CD4-positive, alpha-beta T cell treated with Interleukin-6 at 100 ng/mL for 8 hours (primary cell): ENCODE measurements at regions not wholly inside any gene's neighbourhood (a gene's known extent, or its start where the extent isn't known, plus 50 kb on each side); places are given as distances from the start of the nearest gene placed in this dataset.
"Not testable (repeated sequence)": the region's sequence is repeated elsewhere in the genome, so short reads cannot be mapped to it uniquely, and the experiment has no call there.

ENCODE experiments used
- DNase-seq: peaks from one replicate; pipeline ENCODE4 v3.0.0-alpha.2; 2020; ENCODE audit warnings: mixed read lengths, low spot score

DNA sequence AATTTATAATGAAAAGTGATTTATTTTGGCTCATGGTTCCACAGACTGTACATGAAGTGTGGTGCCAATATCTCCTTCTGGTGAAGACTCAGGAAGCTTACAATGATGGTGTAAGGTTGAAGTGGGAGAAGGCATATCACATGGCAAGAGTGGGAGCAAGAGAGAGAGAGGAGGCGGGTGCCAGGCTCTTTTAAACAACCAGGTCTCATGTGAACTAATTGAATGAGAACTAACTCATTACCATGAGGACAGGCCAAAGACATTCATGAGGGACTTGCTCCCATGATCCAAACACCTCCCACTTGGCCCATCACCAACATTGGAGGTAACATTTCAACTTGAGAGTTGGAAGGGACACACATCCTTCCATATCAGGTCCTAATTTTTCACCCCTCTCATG is 155.2 kb downstream of the SLC38A4 start:
- DNase-seq, result no peak

DNA sequence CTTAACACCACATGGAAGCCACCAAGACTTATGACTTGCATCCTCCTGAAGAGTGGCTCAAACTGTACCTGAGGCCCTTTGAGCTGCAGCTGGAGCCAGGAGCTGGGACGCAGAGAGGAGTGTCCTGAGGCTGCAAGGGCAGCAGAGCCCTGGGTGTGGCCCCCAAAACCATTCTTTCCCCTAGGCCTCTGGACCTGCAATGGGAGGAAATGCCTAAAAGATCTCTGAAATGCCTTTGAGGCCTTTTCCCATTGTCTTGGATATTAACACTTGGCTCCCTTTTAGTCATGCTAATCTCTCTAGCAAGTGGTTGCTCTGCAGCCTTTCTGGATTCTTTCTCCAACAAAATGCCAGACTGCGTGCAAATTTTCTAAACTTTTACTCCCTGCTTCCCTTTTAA is 156.1 kb downstream of the SLC38A4 start:
- no peak for DNase-seq

DNA sequence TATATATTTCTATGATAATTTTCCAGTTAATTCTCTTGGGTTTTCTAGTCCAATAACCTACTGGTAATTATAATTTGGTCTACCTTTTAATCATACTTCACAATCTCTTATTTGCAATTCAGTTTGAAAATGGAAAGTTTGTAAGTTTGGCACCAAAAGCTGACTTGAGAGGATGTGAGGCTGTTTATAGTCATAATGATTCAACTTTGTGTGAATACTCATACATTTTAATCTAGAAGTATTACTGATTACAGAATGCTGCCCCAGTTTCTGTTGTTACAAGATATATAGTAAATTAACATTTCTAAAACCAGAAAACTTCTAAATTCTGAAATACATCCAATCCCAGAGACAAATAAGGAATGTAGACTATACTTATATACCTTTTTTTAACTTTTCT is 158.2 kb downstream of the SLC38A4 start:
- no peak for DNase-seq

DNA sequence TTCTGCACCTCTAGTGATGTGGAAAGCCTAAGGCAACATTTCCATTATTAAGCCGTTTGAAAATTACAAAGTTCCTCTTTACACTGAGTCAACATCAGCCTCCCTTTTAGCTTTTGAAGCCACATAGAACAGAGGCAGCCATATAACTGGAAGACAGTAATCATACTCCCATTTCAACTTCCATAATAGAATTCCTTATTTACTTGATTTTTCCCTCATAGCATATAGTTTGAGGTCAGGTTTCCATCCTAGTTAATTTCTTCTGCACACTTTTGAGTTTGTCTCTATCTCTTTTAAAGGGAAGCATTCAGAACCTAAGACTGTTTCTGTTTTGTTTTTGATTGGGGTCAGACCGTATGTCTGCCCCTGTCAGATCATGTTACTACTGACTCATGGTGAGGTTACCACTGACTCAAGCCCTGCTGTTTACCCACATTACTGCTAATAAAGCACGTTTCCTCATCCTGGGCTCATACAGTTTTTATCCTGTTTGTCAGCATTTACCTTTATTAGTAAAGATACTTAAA is 161.0 kb downstream of the SLC38A4 start:
- DNase-seq, result no peak

DNA sequence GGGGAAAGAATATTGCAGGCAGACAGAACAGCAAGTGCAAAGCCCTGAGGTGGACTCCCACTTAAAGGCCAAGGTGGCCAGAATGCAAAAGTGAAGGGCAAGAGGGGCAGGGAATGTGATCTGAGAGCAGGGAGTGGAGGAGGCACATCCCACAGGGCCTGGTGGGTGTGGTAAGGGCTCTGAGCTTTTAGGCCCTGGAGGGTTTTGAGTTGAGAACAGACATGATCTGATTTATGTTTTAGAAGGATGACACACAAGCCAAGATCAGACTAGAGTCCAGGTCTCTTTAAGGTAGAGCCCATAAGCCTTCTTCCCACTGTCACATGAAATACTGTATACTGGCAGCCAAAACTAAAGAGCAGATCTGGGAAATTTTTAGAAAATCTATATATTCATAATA is 162.5 kb downstream of the SLC38A4 start:
- DNase-seq, result no peak

DNA sequence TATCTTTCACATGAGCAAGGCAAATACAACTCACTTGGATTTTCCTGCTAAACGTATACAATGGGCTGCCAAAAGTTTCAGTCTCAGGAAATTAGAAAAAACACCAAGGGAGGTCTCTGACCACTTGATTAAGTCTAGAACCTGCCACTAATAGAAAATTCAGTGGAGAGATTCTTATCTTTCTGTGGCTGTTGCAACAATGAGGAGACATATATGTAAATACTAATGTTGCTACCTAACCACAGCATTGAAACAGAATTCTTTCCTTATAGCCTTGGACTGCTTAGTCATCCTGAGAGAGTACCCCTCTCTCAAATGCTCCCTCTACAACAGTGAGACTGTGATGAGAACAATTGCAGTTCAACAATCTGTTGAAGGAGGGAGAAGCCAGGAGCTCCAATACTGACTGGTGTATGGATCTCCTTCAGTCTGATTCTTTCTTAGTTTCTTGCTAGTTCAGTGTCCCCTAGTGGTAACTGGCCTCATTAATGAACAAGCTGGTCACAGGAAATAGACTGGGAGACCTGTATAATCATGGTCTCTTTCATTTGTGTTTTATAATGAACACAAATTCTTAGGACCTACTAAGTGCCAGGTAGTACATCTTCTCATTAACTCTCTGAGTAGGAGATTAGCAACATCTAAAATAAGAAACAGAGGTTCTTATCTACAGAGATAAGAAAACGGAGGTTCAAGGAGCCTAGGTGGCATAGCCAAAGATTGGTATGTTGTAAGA is 164.5 kb downstream of the SLC38A4 start:
- peak; percentile 53 for DNase-seq

DNA sequence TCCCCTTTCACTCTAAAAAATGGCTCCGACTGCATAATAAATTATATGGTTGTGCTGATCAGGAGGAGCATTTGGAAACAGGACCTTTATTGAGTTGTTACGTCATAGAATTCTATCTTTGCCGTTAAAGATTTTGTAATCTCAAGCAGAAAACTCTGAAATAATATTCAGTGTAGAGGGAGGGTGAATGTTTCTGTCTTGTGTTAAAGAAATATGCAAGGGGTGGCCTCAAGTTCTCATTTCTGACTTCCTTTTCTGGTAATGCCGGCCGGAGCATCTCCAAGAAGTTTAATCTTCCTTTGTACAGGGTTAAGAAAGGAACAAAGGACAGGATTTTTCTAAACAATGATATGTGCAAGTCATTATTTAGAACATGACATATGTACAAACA is 165.1 kb downstream of the SLC38A4 start:
- DNase-seq, result no peak

DNA sequence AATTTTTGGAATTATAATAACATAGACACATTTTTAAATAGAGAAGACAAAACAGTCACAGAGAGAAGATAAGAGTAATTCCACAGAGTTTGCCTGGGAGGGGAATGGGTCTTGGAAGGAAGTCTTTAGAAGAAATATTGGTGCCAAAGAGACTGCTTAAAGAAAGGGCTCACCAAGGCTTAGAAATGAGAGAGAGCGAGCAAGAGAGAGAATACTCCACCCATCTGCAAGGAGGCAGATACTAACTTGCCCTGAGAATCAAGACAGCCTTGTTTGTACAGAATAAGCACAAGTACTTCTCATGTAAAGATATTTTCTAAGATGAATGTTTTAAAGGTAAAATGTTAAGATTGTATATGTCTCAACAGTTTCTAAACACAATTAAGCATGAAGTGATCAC is 165.5 kb downstream of the SLC38A4 start:
- no peak for DNase-seq

DNA sequence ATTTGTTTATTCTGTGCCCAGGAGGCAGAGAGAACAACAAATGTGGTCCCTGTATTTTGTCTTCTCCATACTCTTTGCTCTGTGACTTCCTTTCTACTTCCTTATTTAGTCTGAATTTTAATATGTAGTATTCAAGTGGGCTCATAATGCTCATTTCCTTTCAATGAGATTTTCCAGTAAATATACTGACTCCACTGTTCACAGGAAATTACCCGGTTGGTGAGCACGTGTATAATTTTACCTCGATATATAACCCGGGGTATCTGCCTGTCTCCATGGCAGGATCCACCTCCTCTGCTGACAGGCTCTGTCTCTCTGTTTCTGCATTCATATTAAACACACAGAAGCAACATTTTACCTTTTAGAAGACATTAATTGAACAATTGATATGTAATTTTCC is 166.0 kb downstream of the SLC38A4 start:
- DNase-seq, result no peak

DNA sequence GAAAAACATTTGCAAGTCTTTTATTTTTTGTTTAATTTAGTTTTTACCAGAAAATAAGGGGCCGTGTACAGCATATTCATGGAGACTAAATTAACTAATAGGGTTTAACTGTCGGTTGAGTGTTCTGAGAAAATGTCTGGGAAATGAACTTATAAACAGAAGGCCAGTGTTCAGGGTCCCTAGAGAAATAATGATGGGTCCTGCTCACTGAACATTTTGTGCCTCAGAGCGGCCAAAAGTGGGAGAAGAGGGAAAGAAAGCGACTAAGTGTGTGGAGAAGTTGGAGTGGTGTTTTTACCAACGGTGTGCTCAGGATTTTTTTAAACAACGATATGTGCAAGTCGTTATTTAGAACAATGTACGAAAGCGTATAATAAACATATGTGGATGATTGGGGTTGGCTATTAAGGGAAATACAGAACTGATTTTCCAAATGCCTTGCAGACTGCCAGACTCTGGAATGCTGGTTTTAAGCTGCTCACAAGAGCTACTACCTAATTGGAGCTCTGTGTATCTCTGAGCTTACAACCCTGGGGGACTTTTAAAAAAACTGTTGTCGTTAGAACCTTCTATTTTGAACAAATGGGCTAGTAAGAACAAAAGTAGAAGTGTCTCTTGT is 166.7 kb downstream of the SLC38A4 start:
- no peak for DNase-seq

DNA sequence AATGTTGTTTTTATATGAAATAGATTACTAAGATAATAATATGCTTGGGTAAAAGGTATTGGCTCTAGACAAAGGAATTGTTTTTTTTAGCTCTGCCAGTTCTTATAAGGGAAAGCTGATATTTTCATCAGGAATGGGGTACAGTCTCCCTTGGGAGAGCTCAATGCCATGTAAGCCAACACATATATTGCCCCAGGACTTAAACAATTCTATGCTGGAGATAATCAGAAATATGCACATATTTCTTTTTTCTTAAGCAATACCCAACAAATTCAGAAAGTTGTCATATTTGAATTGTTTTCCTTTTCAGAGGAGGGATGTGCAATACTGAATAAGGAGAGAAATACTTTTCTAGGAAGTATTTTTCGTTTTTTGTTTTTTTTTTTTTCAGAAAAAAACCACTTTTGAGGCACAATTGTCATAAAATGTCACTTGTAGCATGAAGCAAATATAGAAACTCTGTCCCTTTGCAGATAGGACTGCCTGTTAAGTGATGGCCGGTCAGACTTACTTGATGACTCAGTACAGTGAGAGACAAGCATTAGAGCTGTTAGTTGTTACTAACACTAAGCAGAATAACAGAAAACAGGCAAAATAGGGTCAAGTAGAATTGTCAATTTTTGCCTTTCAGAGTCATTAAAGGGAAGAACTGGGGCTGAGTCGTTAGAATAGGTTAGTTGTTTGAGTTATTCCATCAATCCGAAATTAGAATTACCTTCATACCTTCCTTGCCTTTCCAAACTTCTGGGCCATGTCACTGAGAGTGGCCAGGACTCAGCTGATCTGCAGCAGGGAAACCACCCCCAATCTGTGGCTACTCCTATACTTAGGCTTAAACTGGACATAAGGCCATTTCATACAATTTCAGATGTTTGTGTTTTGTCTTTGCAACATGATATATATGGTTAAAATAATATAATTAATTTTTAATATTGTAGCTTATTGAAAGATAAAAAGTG is 168.1 kb downstream of the SLC38A4 start:
- DNase-seq, result no peak

DNA sequence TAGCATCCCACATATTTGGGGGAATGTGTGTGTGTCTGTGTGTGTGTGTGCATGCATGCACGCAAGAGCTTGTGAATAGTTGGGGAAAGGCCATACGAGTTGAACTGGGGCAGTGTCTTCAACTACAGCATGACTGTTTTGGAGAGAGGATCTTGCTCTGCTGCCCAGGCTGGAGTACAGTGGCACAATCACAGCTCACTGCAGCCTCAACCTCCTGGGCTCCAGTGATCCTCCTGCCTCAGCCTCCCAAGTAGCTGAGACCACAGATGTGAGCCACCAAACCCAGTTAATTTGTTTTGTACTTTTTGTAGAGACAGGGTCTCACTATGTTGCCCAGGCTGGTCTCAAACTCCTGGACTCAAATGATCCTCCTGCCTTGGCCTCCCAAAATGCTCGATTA is 169.8 kb downstream of the SLC38A4 start:
- not testable (repeated sequence) for DNase-seq

DNA sequence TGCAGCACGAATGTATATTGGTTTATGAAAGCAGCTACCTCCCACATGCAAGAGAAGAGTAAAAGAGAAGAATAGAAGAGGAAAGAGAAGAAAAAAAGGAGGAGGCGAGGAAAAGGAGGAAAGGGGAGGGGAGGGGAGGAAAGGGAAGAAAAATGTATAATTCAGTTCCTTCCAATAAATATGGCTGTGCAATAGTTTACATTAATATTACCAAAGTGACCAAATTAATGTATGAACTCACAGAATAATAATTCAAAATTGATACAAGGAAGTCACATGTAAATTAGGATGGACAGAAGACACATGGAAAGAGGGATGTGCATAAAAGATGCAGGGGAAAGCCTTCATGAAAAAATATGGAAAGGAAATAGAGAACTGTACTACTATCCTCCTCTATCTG is 172.5 kb downstream of the SLC38A4 start:
- DNase-seq, result no peak

DNA sequence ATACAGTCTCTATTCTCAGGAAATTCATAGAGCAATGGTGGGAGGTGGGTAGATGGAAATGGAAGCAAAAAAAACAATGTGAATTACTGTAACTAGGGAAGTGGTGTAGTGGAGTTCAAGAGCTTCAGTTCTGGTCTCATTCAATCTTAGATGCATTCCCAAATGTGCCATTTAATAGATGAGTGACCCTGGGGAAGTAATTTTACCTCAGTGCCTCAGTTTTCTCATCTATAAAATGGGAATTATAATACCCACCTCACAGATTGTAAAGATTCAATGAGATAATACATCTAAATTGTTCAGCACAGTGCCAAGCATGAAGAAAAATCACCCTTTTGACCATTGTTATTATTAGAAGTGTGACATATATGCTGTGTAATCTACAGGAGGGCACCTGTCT is 173.1 kb downstream of the SLC38A4 start:
- DNase-seq, result no peak

DNA sequence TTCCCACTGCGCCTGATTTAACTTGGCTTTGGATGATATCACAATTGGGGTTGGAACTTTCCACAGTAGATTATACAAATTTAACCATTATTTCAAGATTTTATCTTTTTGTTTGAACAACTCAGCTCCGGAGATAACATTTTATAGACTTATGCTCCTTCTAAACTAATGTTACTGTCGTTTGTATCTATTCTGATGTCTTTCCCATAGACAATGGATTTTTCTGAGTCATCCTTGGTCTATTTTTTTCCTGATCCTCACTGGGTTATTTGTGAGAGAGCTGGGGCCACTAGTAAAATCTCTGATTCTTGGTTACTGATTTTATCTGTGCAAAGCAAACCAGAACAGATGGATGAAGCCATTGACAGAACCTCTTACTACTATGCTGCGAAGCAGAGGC is 175.1 kb downstream of the SLC38A4 start:
- no peak for DNase-seq

DNA sequence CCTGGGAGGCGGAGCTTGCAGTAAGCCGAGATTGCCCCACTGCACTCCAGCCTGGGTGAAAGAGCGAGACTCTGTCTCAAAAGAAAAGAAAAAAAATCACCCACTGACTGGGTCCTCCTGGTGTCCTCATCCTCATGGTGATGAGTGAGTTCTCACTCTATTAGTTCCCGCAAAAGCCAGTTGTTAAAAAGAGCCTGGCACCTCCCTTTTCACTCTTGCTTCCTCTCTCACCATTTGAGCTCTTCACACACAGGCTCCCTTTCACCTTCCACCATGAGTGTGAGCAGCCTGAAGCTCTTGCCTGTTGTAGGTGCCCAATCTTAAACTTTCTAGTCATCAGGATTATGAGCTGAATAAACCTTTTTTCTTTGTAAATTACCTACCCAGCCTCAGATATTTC is 176.4 kb downstream of the SLC38A4 start:
- no peak for DNase-seq

DNA sequence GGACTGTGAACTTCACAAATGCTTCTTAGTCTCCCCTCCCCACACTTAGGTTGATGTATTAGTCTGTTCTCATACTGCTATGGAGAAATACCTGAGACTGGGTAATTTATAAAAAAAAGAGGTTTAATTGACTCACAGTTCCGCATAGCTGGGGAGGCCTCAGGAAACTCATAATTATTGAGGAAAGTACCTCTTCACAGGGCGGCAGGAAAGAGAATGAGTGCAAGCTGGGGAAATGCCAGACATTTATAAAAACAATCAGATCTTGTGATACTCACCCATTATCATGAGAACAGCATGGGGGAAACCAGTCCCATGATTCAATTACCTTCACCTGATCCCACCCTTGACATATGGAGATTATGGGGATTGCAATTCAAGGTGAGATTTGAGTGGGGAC is 178.8 kb downstream of the SLC38A4 start:
- no peak for DNase-seq

DNA sequence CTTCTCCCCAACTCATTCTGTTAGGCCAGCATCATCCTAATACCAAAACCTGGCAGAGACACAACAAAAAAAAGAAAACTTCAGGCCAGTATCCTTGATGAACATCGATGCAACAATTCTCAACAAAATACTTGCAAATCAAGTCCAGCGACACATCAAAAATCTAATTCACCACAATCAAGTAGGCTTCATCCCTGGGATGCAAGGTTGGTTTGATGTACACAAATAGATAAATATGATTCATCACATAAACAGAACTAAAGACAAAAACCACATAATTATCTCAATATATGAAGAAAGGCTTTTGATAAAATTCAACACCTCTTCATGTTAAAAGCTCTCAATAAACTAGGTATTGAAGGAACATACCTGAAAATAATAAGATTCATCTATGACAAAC is 184.1 kb downstream of the SLC38A4 start:
- DNase-seq, result not testable (repeated sequence)

DNA sequence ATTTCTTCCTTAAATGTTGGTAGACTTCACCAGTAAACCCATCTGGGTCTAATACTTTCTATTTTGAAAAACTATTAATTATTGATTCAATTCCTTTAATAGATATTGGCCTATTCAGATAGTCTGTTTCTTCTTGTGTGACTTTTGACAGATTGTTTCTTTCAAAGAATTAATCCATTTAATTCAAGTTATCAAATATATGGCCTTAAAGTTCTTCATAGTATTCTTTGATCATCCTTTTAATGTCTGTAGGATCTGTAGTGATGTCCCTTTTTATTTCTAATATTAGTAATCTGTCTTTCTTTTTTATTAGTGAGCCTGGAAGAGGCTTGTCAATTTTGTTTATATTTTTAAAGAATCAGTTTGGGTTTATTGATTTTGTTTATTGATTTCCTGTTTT is 190.0 kb downstream of the SLC38A4 start:
- DNase-seq, result no peak

DNA sequence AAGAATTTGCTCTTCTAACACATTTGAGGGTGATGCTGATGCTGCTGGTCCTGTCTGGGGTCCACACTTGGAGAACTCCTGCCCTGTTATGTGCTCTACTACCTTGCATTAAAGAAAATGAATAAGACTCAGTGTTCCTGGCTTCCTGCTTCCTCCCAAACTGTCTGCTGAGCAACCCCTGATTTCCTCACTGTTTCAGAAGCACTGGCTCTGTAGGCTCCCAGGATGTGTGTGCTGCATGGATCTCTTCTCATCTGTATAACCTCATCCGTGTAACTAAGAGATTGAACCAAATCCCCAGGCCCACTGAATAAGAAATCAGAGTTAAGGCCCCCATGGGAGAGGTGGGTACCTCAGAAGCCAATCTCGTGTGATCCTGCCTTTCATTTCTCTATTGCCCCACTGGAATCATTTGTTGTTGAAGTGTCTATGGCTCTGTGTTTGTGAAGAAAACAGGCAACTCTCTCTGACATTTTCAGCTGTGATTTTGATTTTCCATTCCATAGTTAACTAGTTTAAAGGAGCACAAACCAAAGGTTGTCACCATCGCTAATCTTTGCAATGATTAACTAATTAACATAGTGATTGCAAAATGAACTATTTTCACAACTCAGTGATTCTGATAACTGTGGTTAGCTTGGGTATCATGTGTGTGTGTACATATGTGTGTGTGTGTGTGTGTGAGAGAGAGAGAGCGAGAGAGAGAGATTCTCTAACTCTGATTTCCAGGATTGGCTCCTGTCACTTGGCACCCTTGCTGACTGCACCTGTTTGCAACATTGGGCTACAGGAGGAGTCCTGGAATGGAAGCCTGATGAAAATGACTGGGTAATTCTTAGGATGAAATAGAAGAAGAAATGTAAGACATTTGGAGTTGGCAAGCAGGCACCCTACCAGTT is 196.2 kb downstream of the SLC38A4 start:
- DNase-seq, result no peak

DNA sequence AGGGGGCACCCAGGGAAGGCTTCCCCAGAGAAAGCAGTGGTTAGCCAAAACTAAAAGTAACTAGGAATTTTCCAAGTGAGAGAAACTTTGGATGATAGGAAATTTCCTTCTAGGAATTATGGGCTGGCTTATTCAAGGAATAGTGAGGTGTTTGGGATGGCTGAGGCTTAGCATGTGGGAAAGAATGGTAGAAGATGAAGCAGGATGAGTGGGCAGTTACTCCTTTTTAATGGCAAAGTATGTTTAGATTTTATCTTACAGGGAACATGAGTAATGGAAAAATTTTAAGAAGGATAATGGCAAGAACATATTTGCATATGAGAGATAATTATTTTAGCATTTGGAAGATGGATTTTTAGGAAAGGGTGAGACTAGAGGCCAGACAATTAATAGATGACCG is 197.6 kb downstream of the SLC38A4 start:
- no peak for DNase-seq

DNA sequence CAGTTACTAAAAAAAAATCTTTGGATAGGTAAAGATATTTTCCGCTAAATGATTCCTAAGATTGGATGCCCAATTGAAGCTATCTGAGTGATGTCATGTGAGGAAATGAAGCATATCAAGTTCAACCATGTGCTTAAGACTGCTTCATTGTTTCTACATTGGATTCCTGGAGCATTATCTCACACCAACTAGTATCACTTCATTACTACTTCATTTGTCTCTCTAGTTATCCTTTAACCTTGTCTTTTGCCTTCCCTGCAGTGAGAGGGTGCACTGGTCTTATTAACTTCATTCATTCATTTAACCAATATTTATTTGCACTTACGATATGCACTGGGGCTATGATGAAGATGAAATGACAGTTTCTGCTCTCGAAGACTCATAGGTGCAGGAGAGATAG is 198.1 kb downstream of the SLC38A4 start:
- DNase-seq, result no peak
